ENCODE measurements at regions not wholly inside any gene's neighbourhood (a gene's known extent, or its start where the extent isn't known, plus 50 kb on each side); places are given as distances from the start of the nearest gene placed in this dataset.
"Not testable (repeated sequence)": the region's sequence is repeated elsewhere in the genome, so short reads cannot be mapped to it uniquely, and the experiment has no call there.

GRCh38 chr10:90088024-90088317 lies 386.6 kb downstream of the KIF20B start:
- H3K4me3 ChIP-seq (ENCODE audit: insufficient read depth, low read length, poor library complexity, severe bottlenecking), result no peak overlapping the region
- H4K20me1 ChIP-seq (ENCODE audit: low read depth, low read length), result no peaks in the 10 kb centered on the region
- no peak overlapping the region for H2AFZ ChIP-seq (ENCODE audit: low read depth, low read length, severe bottlenecking)
- no peaks in the 10 kb centered on the region for H3K79me2 ChIP-seq (ENCODE audit: insufficient read depth, low read length)
- H3K27ac ChIP-seq (ENCODE audit: low read depth, low read length), result no peak overlapping the region
- H3K36me3 ChIP-seq (ENCODE audit: low read length), result no peaks in the 10 kb centered on the region
- H3F3A ChIP-seq (ENCODE audit: insufficient read depth), result no peaks in the 10 kb centered on the region
- no peaks in the 10 kb centered on the region for H3K9me3 ChIP-seq (ENCODE audit: insufficient read depth, low read length)
- no peaks in the 10 kb centered on the region for H3K27me3 ChIP-seq (ENCODE audit: low read length)
- no peak overlapping the region for H3K4me2 ChIP-seq (ENCODE audit: low read depth, low read length, poor library complexity, severe bottlenecking)
- no peak overlapping the region for H3K9ac ChIP-seq (ENCODE audit: low read length)
- H3K9me2 ChIP-seq (replicated peaks; ENCODE audit: insufficient read depth, low read length), result no peaks in the 10 kb centered on the region
- TF ChIP-seq CTCF (IDR thresholded peaks at IDR 0.05; ENCODE audit: insufficient read depth, low read length, poor library complexity, severe bottlenecking), result no peak
- no peak for TF ChIP-seq EZH2phosphoT487 (conservative IDR thresholded peaks at IDR 0.05; ENCODE audit: low read length)

- Histone ChIP-seq H4K20me1 (ENCODE audit: low read depth, low read length) (no peaks in the 10 kb centered on the region), H2AFZ (ENCODE audit: low read depth, low read length, severe bottlenecking) (no peak overlapping the region)
- TF ChIP-seq EZH2phosphoT487 (conservative IDR thresholded peaks at IDR 0.05; ENCODE audit: low read length) (no peak), CTCF (IDR thresholded peaks at IDR 0.05; ENCODE audit: insufficient read depth, low read length, poor library complexity, severe bottlenecking) (no peak)
These were observed 388.3 kb downstream of the KIF20B start for GRCh38 chr10:90089719-90090118.

GRCh38 chr10:90096196-90096595 lies 394.8 kb downstream of the KIF20B start:
- H3F3A ChIP-seq (ENCODE audit: insufficient read depth), result no peaks in the 10 kb centered on the region
- no peak overlapping the region for H3K9ac ChIP-seq (ENCODE audit: low read length)
- H3K36me3 ChIP-seq (ENCODE audit: low read length), result no peaks in the 10 kb centered on the region
- H3K9me2 ChIP-seq (replicated peaks; ENCODE audit: insufficient read depth, low read length), result no peaks in the 10 kb centered on the region
- H4K20me1 ChIP-seq (ENCODE audit: low read depth, low read length), result no peaks in the 10 kb centered on the region
- TF ChIP-seq CTCF (IDR thresholded peaks at IDR 0.05; ENCODE audit: insufficient read depth, low read length, poor library complexity, severe bottlenecking), result no peak
- no peak for TF ChIP-seq EZH2phosphoT487 (conservative IDR thresholded peaks at IDR 0.05; ENCODE audit: low read length)
- no peaks in the 10 kb centered on the region for H3K27me3 ChIP-seq (ENCODE audit: low read length)
- no peak overlapping the region for H3K4me3 ChIP-seq (ENCODE audit: insufficient read depth, low read length, poor library complexity, severe bottlenecking)
- no peaks in the 10 kb centered on the region for H3K79me2 ChIP-seq (ENCODE audit: insufficient read depth, low read length)
- H3K27ac ChIP-seq (ENCODE audit: low read depth, low read length), result no peak overlapping the region
- no peaks in the 10 kb centered on the region for H3K9me3 ChIP-seq (ENCODE audit: insufficient read depth, low read length)
- no peak overlapping the region for H3K4me2 ChIP-seq (ENCODE audit: low read depth, low read length, poor library complexity, severe bottlenecking)
- H2AFZ ChIP-seq (ENCODE audit: low read depth, low read length, severe bottlenecking), result no peak overlapping the region

More at GRCh38 chr10:90089719-90090118, 388.3 kb downstream of the KIF20B start:
- no peaks in the 10 kb centered on the region for H3K9me2 ChIP-seq (replicated peaks; ENCODE audit: insufficient read depth, low read length)
- H3F3A ChIP-seq (ENCODE audit: insufficient read depth), result no peaks in the 10 kb centered on the region
- no peak overlapping the region for H3K4me3 ChIP-seq (ENCODE audit: insufficient read depth, low read length, poor library complexity, severe bottlenecking)
- no peaks in the 10 kb centered on the region for H3K36me3 ChIP-seq (ENCODE audit: low read length)
- no peak overlapping the region for H3K9ac ChIP-seq (ENCODE audit: low read length)
- no peak overlapping the region for H3K4me2 ChIP-seq (ENCODE audit: low read depth, low read length, poor library complexity, severe bottlenecking)
- no peak overlapping the region for H3K27ac ChIP-seq (ENCODE audit: low read depth, low read length)
- H3K27me3 ChIP-seq (ENCODE audit: low read length), result no peaks in the 10 kb centered on the region
- H3K79me2 ChIP-seq (ENCODE audit: insufficient read depth, low read length), result no peaks in the 10 kb centered on the region
- no peaks in the 10 kb centered on the region for H3K9me3 ChIP-seq (ENCODE audit: insufficient read depth, low read length)

- H3F3A ChIP-seq (ENCODE audit: insufficient read depth); H2AFZ ChIP-seq (ENCODE audit: low read depth, low read length, severe bottlenecking); H3K27me3 ChIP-seq (ENCODE audit: low read length); H3K27ac ChIP-seq (ENCODE audit: low read depth, low read length); H3K9ac ChIP-seq (ENCODE audit: low read length); H3K36me3 ChIP-seq (ENCODE audit: low read length); H3K9me2 ChIP-seq (replicated peaks; ENCODE audit: insufficient read depth, low read length); H3K4me2 ChIP-seq (ENCODE audit: low read depth, low read length, poor library complexity, severe bottlenecking); H4K20me1 ChIP-seq (ENCODE audit: low read depth, low read length); H3K4me3 ChIP-seq (ENCODE audit: insufficient read depth, low read length, poor library complexity, severe bottlenecking); H3K79me2 ChIP-seq (ENCODE audit: insufficient read depth, low read length); H3K9me3 ChIP-seq (ENCODE audit: insufficient read depth, low read length): not testable (repeated sequence)
These were observed 406.2 kb downstream of the KIF20B start for GRCh38 chr10:90107581-90107980.

All from SU-DHL-6 (cell line).